GM12873 (cell line): ENCODE measurements at regions not wholly inside any gene's neighbourhood (a gene's known extent, or its start where the extent isn't known, plus 50 kb on each side); places are given as distances from the start of the nearest gene placed in this dataset.

ENCODE experiments used
- TF ChIP-seq, protein P1 (sequence below): IDR thresholded peaks from 2 replicates; pipeline ENCODE4 v1.5.1; 2012; ENCODE audit warnings: low read depth, mild to moderate bottlenecking, moderate library complexity, low read length, control low read depth; ENCODE audit not compliant: insufficient read depth; ENCODE audit errors: missing control alignments

GRCh38 chr17:51374209-51374608 is 113.9 kb downstream of the UTP18 start:
- TF ChIP-seq, protein P1, sequence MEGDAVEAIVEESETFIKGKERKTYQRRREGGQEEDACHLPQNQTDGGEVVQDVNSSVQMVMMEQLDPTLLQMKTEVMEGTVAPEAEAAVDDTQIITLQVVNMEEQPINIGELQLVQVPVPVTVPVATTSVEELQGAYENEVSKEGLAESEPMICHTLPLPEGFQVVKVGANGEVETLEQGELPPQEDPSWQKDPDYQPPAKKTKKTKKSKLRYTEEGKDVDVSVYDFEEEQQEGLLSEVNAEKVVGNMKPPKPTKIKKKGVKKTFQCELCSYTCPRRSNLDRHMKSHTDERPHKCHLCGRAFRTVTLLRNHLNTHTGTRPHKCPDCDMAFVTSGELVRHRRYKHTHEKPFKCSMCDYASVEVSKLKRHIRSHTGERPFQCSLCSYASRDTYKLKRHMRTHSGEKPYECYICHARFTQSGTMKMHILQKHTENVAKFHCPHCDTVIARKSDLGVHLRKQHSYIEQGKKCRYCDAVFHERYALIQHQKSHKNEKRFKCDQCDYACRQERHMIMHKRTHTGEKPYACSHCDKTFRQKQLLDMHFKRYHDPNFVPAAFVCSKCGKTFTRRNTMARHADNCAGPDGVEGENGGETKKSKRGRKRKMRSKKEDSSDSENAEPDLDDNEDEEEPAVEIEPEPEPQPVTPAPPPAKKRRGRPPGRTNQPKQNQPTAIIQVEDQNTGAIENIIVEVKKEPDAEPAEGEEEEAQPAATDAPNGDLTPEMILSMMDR: no peak

GRCh38 chr17:51375771-51376170 is 115.4 kb downstream of the UTP18 start:
- TF ChIP-seq, protein P1: no peak

- TF ChIP-seq, protein P1: no peak
These were observed 116.4 kb downstream of the UTP18 start for GRCh38 chr17:51376739-51377138.

DNA sequence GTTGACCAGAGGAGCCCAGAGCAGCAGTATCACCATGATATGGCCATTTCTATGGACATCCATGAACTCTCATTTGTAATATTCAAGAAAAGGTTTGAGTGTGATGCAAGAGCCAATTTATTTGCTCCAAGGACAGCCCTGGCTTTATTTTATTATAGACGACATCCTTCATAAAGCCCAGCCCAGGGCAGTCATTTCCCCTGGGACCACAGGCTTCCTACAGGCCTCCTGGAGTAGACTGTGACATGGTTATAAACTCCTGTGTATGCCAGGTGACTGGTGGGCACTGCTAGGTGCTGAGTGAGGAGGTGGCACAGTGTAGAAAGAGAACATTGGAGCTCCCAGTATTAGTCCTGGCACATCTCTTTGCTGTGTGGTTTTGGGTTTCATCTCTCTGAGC is 120.9 kb downstream of the UTP18 start:
- TF ChIP-seq, protein P1: no peak

GRCh38 chr17:51385208-51385607 is 124.9 kb downstream of the UTP18 start:
- TF ChIP-seq, protein P1: no peak

DNA sequence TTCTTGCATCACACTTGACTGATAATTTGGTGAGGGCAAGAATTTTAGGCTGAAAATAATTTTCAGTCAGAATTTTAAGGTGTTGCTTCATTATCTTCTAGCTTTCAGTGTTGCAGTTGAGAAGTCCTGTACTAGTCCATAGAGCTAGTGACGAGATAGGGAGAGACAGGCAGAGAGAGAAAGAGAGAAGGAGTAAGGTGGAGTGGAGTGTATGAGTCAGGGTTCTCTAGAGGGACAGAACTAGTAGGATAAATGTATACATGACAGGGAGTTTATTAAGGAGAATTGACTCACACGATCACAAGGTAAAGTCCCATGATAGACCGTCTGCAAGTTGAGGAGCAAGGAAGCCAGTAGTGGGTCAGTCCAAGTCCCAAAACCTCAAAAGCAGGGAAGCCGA is 127.2 kb downstream of the UTP18 start:
- TF ChIP-seq, protein P1: no peak

DNA sequence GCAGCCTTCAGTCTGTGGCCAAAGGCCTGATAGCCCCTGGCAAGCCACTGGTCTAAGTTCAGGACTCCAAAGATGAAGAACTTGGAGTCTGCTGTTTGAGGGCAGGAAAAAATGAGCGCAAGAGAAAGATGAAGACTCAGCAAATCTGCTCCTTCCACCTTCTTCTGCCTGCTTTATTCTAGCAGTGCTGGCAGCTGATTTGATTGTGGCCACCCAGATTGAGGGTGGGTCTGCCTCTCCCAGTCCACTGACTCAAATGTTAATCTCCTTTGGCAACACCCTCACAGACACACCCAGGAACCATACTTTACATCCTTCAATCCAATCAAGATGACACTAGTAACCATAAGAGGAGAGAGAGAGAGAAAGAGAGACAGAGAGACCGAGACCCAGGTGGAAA is 127.6 kb downstream of the UTP18 start:
- TF ChIP-seq, protein P1: no peak
